GM12878 (cell line): ENCODE measurements at regions not wholly inside any gene's neighbourhood (a gene's known extent, or its start where the extent isn't known, plus 50 kb on each side); places are given as distances from the start of the nearest gene placed in this dataset.

Source experiments
- ATAC-seq: fragments of 200-7000 bp; cut with Tn5 transposase; 3 replicates; pipeline ENCODE4 v1.9.1; 2020; ENCODE audit warnings: mild to moderate bottlenecking, moderate library complexity
- BruUV-seq: library from RNA; stranded (reverse); fragments of 400-500 nt; replicated peaks from 2 replicates; lab custom pipeline; 2021; lab: Mats Ljungman, UMichigan
- CTCF ChIA-PET: fragments of 300-600 bp; sonication (Branson Sonifier 250); formaldehyde crosslinking; extraction: SDS; loops from one replicate; lab custom pipeline; 2021; ENCODE audit warnings: inconsistent platforms; lab: Yijun Ruan, JAX
- POLR2A ChIA-PET: fragments of 350-600 bp; formaldehyde crosslinking; extraction: SDS; loops from one replicate; lab custom pipeline; 2021; ENCODE audit warnings: inconsistent platforms; lab: Charles Lee
- RAD21 ChIA-PET: fragments of 300-600 bp; sonication (Branson Sonifier 250); formaldehyde crosslinking; loops from one replicate; lab custom pipeline; 2023; ENCODE audit warnings: antibody characterized with exemption; ENCODE audit not compliant: unreplicated experiment; lab: Charles Lee
- SMC1A ChIA-PET: fragments of 300-600 bp; sonication (Branson Sonifier 250); formaldehyde crosslinking; loops from one replicate; lab custom pipeline; 2023; ENCODE audit not compliant: unreplicated experiment, uncharacterized antibody; lab: Charles Lee
- DNase-seq: peaks from one replicate; pipeline ENCODE4 v3.0.0-alpha.2; 2011; ENCODE audit warnings: low read depth, low spot score
- FAIRE-seq: peaks from 3 replicates; lab custom pipeline; 2011; peaks lifted over from hg19 to GRCh38; lab: Jason Lieb, UNC
- H2AFZ ChIP-seq: 2 replicates; pipeline ENCODE4 v1.6.0; 2011; ENCODE audit warnings: low read depth, low read length, control low read depth; ENCODE audit not compliant: control insufficient read depth
- H3K27ac ChIP-seq: 2 replicates; pipeline ENCODE4 v1.5.1; 2011; ENCODE audit warnings: control low read depth; ENCODE audit not compliant: control insufficient read depth, insufficient read depth
- H3K27me3 ChIP-seq, 2 experiments: replicated peaks in 1 of 2; 2 replicates each; pipeline versions ENCODE4 v1.6.0 to v1.6.1; 2011; ENCODE audit warnings: low read length in 1 of 2; ENCODE audit not compliant: control insufficient read depth in 2 of 2, insufficient read depth in 2 of 2
- H3K36me3 ChIP-seq, 2 experiments: 2 replicates each; pipeline ENCODE4 v1.5.1; 2011; ENCODE audit warnings: low read length in 1 of 2; ENCODE audit not compliant: control insufficient read depth in 2 of 2, insufficient read depth in 2 of 2
- H3K4me1 ChIP-seq: 2 replicates; pipeline ENCODE4 v1.6.1; 2011; ENCODE audit warnings: mild to moderate bottlenecking, low read length, moderate library complexity, mixed read lengths; ENCODE audit not compliant: control insufficient read depth, insufficient read depth
- H3K4me2 ChIP-seq: 2 replicates; pipeline ENCODE4 v1.6.0; 2011; ENCODE audit warnings: control low read depth; ENCODE audit not compliant: control insufficient read depth, insufficient read depth
- H3K4me3 ChIP-seq: fragments of 200-600 bp; sonication (generic); 2 replicates; pipeline ENCODE4 v1.5.1; 2016
- H3K79me2 ChIP-seq: 2 replicates; pipeline ENCODE4 v1.6.0; 2011; ENCODE audit warnings: low read length; ENCODE audit not compliant: control insufficient read depth, insufficient read depth
- H3K9ac ChIP-seq: 2 replicates; pipeline ENCODE4 v1.8.0; 2011; ENCODE audit warnings: low read length, control low read depth, mixed read lengths; ENCODE audit not compliant: control insufficient read depth, insufficient read depth
- H3K9me3 ChIP-seq: replicated peaks from 3 replicates; pipeline ENCODE4 v1.5.1; 2011; ENCODE audit warnings: mild to moderate bottlenecking, low read length; ENCODE audit not compliant: control insufficient read depth, insufficient read depth
- H4K20me1 ChIP-seq: 2 replicates; pipeline ENCODE4 v1.6.0; 2011; ENCODE audit not compliant: control insufficient read depth, insufficient read depth
- CBFB ChIP-seq: IDR thresholded peaks from 2 replicates; pipeline ENCODE4 v1.6.1; 2016; ENCODE audit warnings: antibody characterized with exemption, low read depth
- CBX3 ChIP-seq: fragments of 200-600 bp; sonication (generic); IDR thresholded peaks from 2 replicates; pipeline ENCODE4 v1.6.1; 2016; ENCODE audit warnings: low read depth, borderline replicate concordance
- E4F1 ChIP-seq: fragments of 450-650 bp; IDR thresholded peaks from 2 replicates; pipeline ENCODE4 v1.6.1; 2018; ENCODE audit warnings: borderline replicate concordance, mild to moderate bottlenecking; ENCODE audit not compliant: partially characterized antibody
- PAX8 ChIP-seq: fragments of 450-650 bp; IDR thresholded peaks from 2 replicates; pipeline ENCODE4 v1.6.1; 2017; ENCODE audit warnings: mild to moderate bottlenecking, moderate library complexity
- SPI1 ChIP-seq: IDR thresholded peaks from 2 replicates; pipeline ENCODE4 v1.6.1; 2011; ENCODE audit warnings: low read depth, mild to moderate bottlenecking, low read length, moderate library complexity, borderline replicate concordance; ENCODE audit not compliant: insufficient read depth
- SRF ChIP-seq, 2 experiments: IDR thresholded peaks; 2 replicates each; pipeline ENCODE4 v1.6.1; 2011; ENCODE audit warnings: low read depth in 2 of 2, low read length in 2 of 2, mild to moderate bottlenecking in 1 of 2, moderate library complexity in 1 of 2
- STAT3 ChIP-seq: IDR thresholded peaks from 2 replicates; pipeline ENCODE4 v1.6.1; 2011; ENCODE audit warnings: low read depth, low read length, improper control_type of control experiment
- WGBS: methylation state at CpG from one replicate; pipeline ENCODE4 v1.1.6; 2016; ENCODE audit warnings: low lambda C conversion rate; ENCODE audit not compliant: insufficient replicate concordance, insufficient coverage; ENCODE audit errors: missing lambda C conversion rate; 5-methylcytosine and 5-hydroxymethylcytosine counted together
- in situ Hi-C: fragments of 300-500 bp; cut with MboI; formaldehyde crosslinking; loops from 9 replicates; pipeline ENCODE4 v1.14.3; 2018; ENCODE audit warnings: mixed read lengths
- intact Hi-C: fragments of 100-400 bp; cut with micrococcal nuclease; formaldehyde crosslinking; loops from one replicate; pipeline ENCODE4 v1.14.2; 2022; ENCODE audit not compliant: unreplicated experiment

- SMC1A ChIA-PET = interaction anchor here (0.6 kb wide), 1 partner anchor 528 kb away, joined by 3 read pairs; no protein-coding TSS in a partner anchor
- no peak for DNase-seq
- intact Hi-C loops (no loop called here), in situ Hi-C loops (no loop called here)
- no peaks in the 10 kb centered on the region for H3K27me3 ChIP-seq
- H3K36me3 ChIP-seq = no peaks in the 10 kb centered on the region
- no peak overlapping the region for H3K27ac ChIP-seq
- TF ChIP-seq SPI1 = no peak
- no peak for TF ChIP-seq PAX8
- TF ChIP-seq E4F1 = no peak
- TF ChIP-seq CBX3 = no peak
- no peak for TF ChIP-seq CBFB
- TF ChIP-seq STAT3 = no peak
- TF ChIP-seq SRF (IDR thresholded peaks at IDR 0.05; ENCODE audit: low read depth in 2 of 2, low read length in 2 of 2) = no peak
- WGBS = 18% methylated on average over 3 of the region's 3 CpGs
- RAD21 ChIA-PET = no interaction called here
- no peak for ATAC-seq
- no peaks in the 10 kb centered on the region for H3K4me1 ChIP-seq
- H3K9me3 ChIP-seq = no peaks in the 10 kb centered on the region
- H4K20me1 ChIP-seq = no peaks in the 10 kb centered on the region
- no peak overlapping the region for H3K4me3 ChIP-seq
- CTCF ChIA-PET = no interaction called here
- no peak overlapping the region for H3K4me2 ChIP-seq
- H3K9ac ChIP-seq = no peak overlapping the region
- no peak for FAIRE-seq
- no peak overlapping the region for H2AFZ ChIP-seq
- H3K79me2 ChIP-seq = no peaks in the 10 kb centered on the region
- POLR2A ChIA-PET = no interaction called here
- no TSS peak for BruUV-seq
These were observed 366.4 kb upstream of the FSIP2 start for GRCh38 chr2:185372188-185372587.
